ENCODE measurements at regions not wholly inside any gene's neighbourhood (a gene's known extent, or its start where the extent isn't known, plus 50 kb on each side); places are given as distances from the start of the nearest gene placed in this dataset.

DNA sequence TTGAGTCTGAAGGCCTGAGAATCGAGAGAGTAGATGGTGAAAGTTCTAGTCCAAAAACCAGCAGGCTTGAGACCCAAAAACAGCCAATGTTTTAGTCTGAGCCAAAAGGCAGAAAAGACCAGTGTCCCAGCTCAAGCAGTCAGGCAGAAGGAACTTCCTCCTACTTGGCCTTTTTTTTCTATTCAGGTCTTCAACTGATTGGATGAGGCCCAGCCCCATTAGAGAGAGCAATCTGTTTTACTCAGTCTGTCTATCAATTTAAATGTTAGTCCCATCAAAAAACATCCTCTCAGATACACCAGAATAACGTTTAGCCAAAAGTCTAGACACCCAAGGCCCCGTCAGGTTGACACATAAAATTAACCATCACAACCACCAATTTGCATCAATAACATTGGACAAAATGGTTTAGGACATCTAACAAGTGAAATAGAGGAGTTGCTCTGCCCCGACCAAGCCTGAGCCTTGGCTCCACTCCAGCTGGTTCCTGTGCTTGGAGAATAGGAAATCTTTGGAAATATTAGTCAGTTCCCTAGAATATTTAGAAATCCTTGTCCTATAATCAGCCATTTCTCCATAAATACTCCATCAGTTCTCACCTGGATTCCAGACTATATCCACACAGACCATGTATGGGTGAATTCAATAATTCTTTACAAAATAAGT, 51.4 kb upstream of the LIPC start:
- H3K36me3 Mint-ChIP-seq = peaks cover 0 to 15% of the 10 kb centered on the region in 2 donors
- DNase-seq (ENCODE audit: low spot score in 2 of 2) (no peak), ATAC-seq (no peak)
- H3K9me3 Mint-ChIP-seq = peaks cover 4 to 26% of the 10 kb centered on the region in 2 donors
- H3K27ac Mint-ChIP-seq = no peak overlapping the region

DNA sequence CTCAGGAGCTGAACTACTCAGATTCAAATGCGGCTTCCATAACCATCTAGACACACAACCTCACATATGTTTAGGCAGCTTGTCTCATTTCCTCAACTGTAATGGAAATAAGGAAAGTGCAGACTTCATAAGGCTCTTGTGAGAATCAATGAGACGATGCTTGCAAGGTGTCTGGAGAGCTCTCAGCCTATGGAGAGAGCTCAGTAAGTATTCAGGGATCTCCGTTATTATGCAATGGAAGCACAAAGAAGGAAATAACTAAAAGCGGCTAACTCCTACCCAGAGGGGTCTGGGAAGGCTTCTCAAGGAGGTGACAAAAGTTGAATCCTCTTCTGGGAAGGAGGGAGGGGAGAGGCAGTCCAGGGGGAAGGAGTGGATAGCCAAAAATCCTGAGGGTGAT, 50.1 kb upstream of the LIPC start:
- Mint-ChIP-seq H3K36me3 (peaks cover 0 to 15% of the 10 kb centered on the region in 2 donors), H3K27ac (no peak overlapping the region), H3K9me3 (peaks cover 4 to 19% of the 10 kb centered on the region in 2 donors)
- DNase-seq (ENCODE audit: low spot score in 2 of 2) (no peak), ATAC-seq (no peak)
